B cell (primary cell): ENCODE measurements at regions not wholly inside any gene's neighbourhood (a gene's known extent, or its start where the extent isn't known, plus 50 kb on each side); places are given as distances from the start of the nearest gene placed in this dataset.

Source experiments
- CTCF ChIP-seq: fragments of 200-600 bp; IDR thresholded peaks from one replicate; pipeline ENCODE4 v1.8.0; 2022; ENCODE audit warnings: antibody characterized with exemption, mild to moderate bottlenecking
- EZH2 ChIP-seq: IDR thresholded peaks from 2 replicates; pipeline ENCODE4 v1.6.1; 2012; ENCODE audit warnings: borderline replicate concordance, low read depth, mild to moderate bottlenecking, moderate library complexity, low read length; ENCODE audit not compliant: insufficient read depth, poor library complexity, severe bottlenecking

GRCh38 chr13:67860315-67860714, 630.2 kb upstream of the PCDH9 start:
- TF ChIP-seq CTCF (no peak), EZH2 (no peak)
